ENCODE measurements at regions not wholly inside any gene's neighbourhood (a gene's known extent, or its start where the extent isn't known, plus 50 kb on each side); places are given as distances from the start of the nearest gene placed in this dataset.

DNA sequence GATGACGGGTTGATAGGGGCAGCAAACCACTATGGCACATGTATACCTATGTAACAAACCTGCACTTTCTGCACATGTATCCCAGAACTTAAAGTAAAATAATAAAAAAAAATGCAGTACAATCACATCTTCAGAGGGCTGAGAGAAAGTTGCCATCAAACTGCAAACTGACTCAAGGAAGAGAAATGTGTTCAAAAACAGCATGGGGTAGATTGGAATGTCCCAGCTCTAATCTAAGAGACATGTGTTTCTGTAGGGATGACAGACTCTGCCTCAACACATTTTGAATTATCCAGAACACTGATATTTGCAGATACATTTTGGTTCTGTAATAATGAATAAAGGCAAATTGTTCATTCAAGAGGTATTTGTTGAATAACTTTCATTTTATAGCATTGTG, 171.2 kb upstream of the RUNX1 start:
- no peak for DNase-seq (ENCODE audit: extremely low read depth, low read depth)
- TF ChIP-seq, protein P1, sequence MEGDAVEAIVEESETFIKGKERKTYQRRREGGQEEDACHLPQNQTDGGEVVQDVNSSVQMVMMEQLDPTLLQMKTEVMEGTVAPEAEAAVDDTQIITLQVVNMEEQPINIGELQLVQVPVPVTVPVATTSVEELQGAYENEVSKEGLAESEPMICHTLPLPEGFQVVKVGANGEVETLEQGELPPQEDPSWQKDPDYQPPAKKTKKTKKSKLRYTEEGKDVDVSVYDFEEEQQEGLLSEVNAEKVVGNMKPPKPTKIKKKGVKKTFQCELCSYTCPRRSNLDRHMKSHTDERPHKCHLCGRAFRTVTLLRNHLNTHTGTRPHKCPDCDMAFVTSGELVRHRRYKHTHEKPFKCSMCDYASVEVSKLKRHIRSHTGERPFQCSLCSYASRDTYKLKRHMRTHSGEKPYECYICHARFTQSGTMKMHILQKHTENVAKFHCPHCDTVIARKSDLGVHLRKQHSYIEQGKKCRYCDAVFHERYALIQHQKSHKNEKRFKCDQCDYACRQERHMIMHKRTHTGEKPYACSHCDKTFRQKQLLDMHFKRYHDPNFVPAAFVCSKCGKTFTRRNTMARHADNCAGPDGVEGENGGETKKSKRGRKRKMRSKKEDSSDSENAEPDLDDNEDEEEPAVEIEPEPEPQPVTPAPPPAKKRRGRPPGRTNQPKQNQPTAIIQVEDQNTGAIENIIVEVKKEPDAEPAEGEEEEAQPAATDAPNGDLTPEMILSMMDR (IDR thresholded peaks at IDR 0.05; ENCODE audit: low read depth, low read length) = no peak

DNA sequence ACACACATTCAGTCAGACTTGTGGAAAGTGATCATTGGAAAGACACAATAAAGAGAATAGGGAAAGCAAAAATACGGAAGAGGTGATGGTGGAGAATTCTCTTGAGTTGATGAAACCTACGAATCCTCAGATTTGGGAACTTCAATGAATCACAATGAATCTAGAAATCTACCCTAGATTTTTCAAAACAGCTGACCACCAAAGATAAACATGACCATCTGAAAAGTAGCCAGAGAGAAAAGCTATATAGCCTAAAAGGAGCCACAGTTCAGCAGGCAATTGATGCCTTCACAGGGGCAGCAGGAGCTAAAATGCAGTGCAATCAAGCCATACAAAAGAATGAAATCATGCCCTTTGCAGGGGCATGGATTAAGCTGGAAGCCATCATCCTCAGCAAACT, 170.6 kb upstream of the RUNX1 start:
- TF ChIP-seq, protein P1 (IDR thresholded peaks at IDR 0.05; ENCODE audit: low read depth, low read length) = no peak
- no peak for DNase-seq (ENCODE audit: extremely low read depth, low read depth)

DNA sequence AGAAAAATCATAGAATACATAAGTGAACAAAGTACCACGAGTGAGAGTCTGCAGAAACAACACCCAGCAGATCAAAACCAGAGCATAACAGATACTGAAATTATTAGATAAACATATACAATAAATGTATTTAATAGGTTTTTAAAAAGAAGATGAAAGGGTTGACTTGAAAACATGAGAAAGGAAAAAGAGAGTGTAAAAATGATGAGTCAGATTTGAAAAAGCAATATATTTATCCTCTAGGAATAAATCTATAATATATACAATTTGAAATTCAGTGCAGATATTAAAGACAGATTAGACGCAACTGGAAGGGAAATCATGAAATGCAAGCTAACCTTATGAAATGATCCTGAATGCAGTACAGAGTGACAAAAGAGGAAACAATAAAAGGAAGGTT, 170.2 kb upstream of the RUNX1 start:
- DNase-seq (ENCODE audit: extremely low read depth, low read depth) = no peak
- TF ChIP-seq, protein P1 (IDR thresholded peaks at IDR 0.05; ENCODE audit: low read depth, low read length) = no peak

DNA sequence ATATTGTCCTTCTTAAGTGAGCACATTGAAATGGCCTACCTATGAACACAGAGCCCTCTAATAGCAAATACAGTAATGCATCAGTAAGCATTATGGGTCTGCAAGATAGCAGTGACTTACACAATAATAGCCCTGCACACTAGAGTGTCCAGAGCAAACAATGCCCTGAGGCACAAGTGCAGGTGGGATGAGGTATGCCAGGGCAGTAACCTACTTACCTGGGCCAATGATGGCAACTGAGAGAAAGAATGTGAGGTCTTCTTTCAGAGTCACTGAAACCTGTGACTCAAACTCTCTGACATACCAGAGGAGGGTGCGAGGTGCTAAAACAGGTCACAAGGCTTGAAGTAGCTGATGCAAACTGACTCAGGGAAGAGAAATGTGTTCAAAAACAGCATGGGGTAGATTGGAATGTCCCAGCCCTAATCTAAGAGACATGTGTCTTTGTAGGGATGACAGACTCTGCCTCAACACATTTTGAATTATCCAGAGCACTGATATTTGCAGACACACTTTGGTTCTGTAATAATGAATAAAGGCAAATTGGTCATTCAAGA, 168.5 kb upstream of the RUNX1 start:
- TF ChIP-seq, protein P1 (IDR thresholded peaks at IDR 0.05; ENCODE audit: low read depth, low read length) = no peak
- DNase-seq (ENCODE audit: extremely low read depth, low read depth) = no peak

DNA sequence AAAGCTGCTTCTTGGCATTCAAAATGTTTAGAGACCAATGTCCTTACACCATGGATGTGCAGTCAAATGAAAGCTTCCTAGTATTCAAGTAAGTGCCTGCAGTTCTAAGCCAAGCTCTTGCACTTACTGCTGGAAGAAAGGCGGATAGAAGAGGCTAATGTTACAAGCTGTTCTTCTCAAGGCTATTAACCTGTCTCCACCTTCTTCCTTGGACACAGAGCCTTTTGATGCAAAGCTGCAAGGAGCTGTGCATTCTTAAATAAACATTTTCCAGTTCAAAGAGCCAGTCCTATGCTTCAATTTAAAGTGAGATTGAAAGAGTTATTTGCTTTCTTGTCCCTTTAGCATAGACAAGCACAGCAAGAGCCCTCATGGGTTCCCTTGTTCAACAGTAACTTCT, 167.9 kb upstream of the RUNX1 start:
- DNase-seq (ENCODE audit: extremely low read depth, low read depth) = no peak
- TF ChIP-seq, protein P1 (IDR thresholded peaks at IDR 0.05; ENCODE audit: low read depth, low read length) = no peak

DNA sequence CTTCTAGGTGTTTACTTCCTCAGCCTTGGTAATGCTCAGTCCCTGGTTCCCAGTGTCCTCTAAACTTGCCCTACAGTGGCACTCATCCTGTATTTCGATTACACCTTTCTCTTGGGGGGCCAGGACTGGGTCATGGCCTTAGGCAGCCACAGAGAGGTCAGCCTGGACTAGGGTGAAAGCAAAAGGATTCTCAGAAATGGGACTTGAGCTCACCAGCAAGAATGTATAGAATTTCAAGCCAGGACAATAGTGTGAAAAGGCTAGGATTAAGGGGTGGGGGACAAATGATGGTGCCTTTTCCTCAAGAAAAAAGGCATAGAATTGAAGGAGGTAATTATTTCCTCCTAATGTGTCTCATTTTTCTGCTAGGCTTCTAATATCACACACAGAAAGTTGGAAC, 166.8 kb upstream of the RUNX1 start:
- no peak for DNase-seq (ENCODE audit: extremely low read depth, low read depth)
- TF ChIP-seq, protein P1 (IDR thresholded peaks at IDR 0.05; ENCODE audit: low read depth, low read length) = no peak

DNA sequence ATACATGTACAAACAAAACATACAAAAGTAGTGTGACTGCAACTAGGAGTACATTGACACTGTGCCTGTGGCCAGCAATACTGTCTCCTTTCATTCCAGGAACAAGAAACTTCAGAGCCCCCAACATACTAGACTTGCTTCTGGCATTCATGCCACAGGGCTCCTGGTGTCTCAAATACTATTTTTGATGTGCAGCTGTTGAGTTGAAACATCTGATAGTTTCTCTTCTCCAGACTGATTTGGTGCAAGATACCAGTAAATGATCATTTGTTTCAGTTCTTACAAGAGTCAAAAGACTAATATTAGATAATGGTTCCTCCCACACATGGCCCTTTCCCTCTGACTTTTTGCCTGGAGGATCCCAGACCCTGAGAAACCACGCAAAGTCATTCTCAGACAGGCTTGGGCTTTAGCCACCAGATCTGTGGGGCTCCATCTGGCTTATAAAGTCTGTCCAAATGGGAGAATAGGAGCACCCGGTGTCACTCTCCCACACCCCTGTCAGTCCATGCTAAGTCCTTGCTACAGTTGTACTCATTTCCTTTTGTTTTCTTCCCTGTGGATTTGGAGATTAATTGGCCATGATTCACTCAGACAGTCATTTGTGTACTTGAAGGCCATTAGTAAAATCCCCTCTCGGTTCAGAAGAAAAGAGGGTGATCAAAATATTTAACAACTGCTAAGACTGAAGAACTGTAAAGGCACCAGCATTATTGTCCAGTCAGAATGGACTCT, 163.5 kb upstream of the RUNX1 start:
- TF ChIP-seq, protein P1 (IDR thresholded peaks at IDR 0.05; ENCODE audit: low read depth, low read length) = no peak
- DNase-seq (ENCODE audit: extremely low read depth, low read depth) = no peak

Data from AG09319 (cell line).